GM18867 (cell line): ENCODE measurements at regions not wholly inside any gene's neighbourhood (a gene's known extent, or its start where the extent isn't known, plus 50 kb on each side); places are given as distances from the start of the nearest gene placed in this dataset.

Source experiments
- ATAC-seq: cut with Tn5 transposase; IDR thresholded peaks from one replicate; pipeline ENCODE4 v1.9.1; 2021; ENCODE audit warnings: mild to moderate bottlenecking, moderate library complexity; ENCODE audit not compliant: unreplicated experiment

- ATAC-seq = no peak
Measured at GRCh38 chr6:87815449-87815848, 113.4 kb upstream of the AKIRIN2 start.

- ATAC-seq = peak; percentile 38
Measured at GRCh38 chr6:87808005-87808757, 106.1 kb upstream of the AKIRIN2 start.

DNA sequence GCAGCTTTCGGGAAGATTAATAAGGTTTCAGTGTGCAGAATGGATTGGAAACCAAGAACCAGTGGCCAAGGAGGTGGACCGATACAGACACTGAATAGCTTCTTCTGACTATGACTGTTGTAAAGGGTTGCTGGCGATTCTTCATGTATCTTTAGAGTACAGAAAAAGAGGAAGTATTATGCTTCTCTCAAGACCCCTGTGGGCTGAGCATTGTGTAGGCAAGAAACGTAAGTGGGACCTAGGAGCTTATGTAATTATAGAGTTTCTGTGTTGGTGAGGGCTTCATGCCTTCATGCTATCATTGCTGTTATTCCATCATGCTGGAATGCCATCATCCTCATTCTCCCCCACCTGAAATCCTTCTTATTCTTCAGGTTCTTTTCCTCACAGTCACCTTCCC, 105.4 kb upstream of the AKIRIN2 start:
- ATAC-seq = peak; percentile 86

- ATAC-seq = no peak
Measured at GRCh38 chr6:87806635-87807034, 104.6 kb upstream of the AKIRIN2 start.

GRCh38 chr6:87806099-87806498, 104.1 kb upstream of the AKIRIN2 start:
- no peak for ATAC-seq

DNA sequence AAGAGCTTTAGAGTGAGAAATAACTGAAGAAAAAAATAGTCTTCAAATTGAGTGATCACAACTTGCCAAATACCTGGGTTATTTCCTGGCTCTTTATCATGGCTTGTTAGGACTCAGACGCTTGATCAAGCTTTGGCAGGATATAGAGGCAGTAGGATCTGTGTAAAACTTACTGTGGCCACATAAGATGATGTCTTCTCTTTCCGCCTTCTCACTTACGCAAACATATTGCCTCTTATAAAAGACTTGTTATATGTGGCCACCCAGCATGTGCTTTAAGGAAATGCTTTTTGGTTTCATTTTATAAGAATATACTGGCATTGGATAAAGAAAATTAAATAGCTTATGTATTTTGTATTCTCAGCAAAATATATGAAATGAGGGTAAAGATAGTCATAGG, 101.8 kb upstream of the AKIRIN2 start:
- no peak for ATAC-seq

GRCh38 chr6:87799651-87800050, 97.6 kb upstream of the AKIRIN2 start:
- ATAC-seq = no peak

- no peak for ATAC-seq
Measured at GRCh38 chr6:87798393-87799278, 96.6 kb upstream of the AKIRIN2 start.

- no peak for ATAC-seq
Measured at GRCh38 chr6:87794922-87795885, 93.2 kb upstream of the AKIRIN2 start.

DNA sequence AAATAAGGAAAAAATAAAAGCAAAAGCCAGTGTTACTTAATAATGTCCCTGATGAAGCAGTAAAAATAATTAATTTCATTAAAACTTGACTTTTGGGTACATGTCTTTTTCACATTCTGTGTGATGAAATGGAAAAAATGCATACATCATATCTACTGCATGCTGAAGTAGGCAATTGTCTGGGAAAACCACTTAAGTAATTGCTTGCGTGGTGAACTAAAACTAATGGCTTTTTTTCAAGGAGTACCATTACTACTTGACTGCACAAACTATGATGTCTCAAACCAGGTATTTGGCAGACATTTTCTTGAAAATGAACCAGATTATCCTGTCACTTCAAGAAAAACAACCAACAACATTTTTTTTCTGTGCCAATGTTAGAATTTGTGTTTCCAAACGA, 91.3 kb upstream of the AKIRIN2 start:
- no peak for ATAC-seq

- ATAC-seq = no peak
Measured at GRCh38 chr6:87791982-87792381, 89.9 kb upstream of the AKIRIN2 start.

GRCh38 chr6:87791485-87791884, 89.5 kb upstream of the AKIRIN2 start:
- ATAC-seq = no peak

DNA sequence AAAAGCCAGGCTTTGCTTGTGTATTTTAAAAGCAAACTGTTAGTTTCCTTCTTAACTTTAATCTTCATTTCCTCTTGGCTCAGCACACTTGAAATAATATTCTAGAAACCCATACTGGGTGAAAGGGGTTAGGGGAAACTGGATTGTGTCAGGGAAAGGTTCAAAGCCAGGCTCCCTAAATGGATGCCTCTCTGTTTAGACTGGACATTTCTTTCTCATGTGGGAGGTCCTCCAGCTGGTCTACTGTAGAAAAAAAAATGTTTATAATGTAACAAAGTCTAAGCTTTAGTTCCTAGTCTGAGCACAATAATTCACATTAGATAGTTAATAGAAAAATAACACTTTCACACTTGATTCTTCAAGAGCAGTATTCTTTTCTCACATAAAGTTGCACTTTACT, 89.0 kb upstream of the AKIRIN2 start:
- ATAC-seq = no peak

DNA sequence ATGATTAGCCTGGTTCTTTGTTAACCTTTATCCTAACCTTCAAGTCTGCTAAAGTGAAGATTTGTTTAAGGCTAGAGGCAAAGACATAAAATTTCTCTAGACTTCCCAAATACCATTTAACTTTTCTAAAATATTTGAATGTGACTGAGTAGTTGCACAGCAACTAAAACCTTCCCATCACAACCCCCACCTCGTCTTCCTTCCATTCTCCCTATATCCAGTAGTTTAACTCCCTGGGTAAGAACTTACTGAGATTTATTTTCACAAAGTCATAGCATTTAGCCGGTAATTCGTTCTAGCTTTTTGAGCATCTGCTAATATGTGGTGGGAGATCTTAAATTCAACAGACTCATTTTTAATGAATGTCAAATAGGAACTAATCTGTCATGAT, 87.9 kb upstream of the AKIRIN2 start:
- ATAC-seq = no peak

GRCh38 chr6:87789198-87789899, 87.3 kb upstream of the AKIRIN2 start:
- ATAC-seq = no peak

- ATAC-seq = no peak
Measured at GRCh38 chr6:87788141-87788540, 86.1 kb upstream of the AKIRIN2 start.

GRCh38 chr6:87785229-87785862, 83.3 kb upstream of the AKIRIN2 start:
- no peak for ATAC-seq

- no peak for ATAC-seq
Measured at GRCh38 chr6:87784690-87785089, 82.7 kb upstream of the AKIRIN2 start.

- no peak for ATAC-seq
Measured at GRCh38 chr6:87784051-87784450, 82.0 kb upstream of the AKIRIN2 start.

GRCh38 chr6:87779542-87779941, 77.5 kb upstream of the AKIRIN2 start:
- ATAC-seq = no peak
